ENCODE measurements at regions not wholly inside any gene's neighbourhood (a gene's known extent, or its start where the extent isn't known, plus 50 kb on each side); places are given as distances from the start of the nearest gene placed in this dataset.

GRCh38 chr10:129102906-129103693 lies 363.9 kb upstream of the MGMT start:
- DNase-seq, result no peak

DNA sequence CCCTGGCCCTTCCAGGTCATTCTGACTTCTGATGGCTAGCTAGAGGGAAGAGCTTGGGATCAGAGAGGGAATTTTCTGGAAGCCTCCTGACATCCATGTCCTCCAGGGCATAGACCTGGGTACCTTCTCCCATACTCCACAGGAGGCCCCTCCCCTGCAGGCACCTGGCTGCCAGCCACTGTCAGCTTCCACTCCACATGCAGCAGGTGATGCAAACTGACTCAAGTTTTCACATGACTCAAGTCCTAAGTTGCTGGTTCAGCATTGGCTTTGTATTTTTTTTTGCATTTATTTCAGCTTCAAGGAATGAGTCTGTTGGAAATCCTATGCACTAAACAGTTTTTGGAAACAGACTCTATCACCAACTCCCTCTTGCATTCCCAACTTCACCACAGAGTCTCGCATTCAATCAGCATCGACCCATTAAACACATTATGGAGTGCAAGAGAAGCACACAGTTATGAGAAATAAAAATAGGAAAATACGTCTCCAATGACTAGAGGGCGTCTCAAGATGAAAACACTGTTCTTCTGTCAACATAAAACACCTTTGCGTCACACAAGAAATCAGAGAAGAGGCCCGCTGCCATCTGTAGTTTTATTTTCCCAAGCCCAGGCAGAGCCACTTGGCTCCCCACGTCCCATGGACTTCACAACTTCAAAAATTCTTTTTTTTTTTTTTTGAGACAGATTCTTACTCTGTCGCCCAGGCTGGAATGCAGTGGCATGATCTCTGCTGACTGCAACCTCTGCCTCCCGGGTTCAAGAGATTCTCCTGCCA lies 362.6 kb upstream of the MGMT start:
- DNase-seq, result no peak

DNA sequence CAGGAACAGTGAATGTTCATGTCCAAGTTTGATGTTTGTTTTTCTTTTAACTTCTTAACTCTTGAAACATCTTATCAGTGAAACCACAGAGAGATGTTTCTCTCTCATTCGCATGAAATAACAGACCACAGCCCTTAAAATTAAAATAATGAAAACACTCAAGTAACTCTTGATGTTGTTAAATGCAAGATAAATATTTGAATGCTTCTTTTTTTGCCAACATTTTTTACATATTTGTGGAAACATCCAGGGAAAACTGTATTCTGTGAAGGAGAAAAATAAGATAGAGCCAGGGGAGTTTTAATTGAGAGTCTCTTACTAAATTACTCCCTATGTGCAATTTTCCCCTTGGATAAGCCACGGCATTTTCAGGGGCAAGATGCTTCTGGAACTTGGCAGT lies 361.8 kb upstream of the MGMT start:
- DNase-seq, result no peak

DNA sequence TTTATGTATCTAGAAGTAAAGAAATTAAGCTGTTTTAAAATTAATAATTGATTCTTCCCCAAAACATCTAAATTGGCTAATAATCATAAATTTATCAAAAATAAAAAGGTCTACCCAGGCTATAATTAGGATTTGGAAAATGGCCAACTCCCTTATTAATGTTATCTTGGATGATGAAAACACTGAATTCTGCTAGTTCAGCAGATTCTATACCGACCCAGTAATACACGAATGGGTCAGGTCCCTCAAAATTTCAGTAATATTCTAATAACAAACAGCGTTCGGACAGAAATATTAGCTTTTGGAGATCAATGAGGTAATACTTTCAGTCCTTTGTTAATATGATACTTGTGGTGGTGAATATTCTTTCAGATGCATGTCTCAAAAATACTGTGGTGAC lies 360.7 kb upstream of the MGMT start:
- no peak for DNase-seq

- DNase-seq, result no peak
Observed at GRCh38 chr10:129107525-129107924, 359.5 kb upstream of the MGMT start.

GRCh38 chr10:129108378-129108777 lies 358.7 kb upstream of the MGMT start:
- no peak for DNase-seq

DNA sequence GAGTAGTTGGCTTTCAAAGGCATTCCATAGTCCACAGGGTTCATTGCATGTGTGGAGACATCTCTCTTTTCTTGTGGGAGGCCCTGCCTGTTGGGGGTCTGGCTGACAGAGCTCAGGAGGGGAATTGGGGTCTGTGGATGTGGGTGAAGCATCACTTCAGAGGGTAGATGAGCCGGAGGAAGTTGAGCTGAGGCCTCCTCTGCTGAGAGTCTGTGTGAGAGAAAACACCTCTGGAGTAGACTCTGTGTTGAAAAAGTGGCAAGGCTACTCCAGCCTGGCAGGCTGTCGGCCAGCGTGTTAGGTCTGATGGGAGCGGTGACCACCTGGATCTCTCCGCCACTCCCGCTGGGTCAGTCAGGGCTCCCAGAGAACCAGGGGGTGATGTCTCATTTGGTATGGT lies 358.0 kb upstream of the MGMT start:
- DNase-seq, result no peak

DNA sequence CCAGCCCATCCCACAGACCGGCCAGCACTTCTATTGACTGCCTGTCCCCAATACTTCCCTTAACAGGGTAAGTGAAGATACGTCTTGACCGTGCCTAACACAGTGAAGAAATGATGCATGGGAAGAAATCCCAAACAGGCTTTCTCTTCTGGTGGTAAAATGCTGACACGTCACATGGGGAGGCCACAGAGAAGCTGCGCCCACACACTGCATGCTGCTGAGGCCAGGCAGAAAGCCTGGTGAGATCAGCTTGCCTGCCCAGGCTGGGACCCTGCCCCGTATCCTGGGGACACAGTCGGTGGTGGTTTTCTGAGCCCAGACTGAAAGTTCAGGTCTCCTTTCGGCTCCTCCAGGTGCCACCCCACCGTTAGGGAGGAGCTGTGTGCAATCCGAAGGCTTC lies 356.3 kb upstream of the MGMT start:
- DNase-seq, result no peak

DNA sequence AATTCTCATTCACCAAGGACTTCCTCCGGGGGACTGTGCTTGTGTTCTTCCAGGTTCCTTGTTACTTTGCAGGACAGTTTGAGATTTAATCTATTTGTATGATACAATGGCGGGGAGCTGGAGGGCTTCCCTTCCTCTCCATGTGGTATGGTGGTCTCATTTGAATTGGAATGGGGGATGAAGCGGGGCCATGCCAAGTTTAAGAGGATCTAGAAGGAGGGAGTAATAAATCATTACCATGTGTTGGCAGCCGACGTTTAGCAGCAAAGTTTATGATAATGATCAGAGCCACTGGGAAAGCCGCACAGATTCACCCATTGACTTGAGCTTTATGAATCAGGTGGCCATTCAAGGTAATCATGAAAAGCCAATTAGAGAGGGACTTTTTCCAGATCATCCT lies 355.1 kb upstream of the MGMT start:
- DNase-seq, result no peak

DNA sequence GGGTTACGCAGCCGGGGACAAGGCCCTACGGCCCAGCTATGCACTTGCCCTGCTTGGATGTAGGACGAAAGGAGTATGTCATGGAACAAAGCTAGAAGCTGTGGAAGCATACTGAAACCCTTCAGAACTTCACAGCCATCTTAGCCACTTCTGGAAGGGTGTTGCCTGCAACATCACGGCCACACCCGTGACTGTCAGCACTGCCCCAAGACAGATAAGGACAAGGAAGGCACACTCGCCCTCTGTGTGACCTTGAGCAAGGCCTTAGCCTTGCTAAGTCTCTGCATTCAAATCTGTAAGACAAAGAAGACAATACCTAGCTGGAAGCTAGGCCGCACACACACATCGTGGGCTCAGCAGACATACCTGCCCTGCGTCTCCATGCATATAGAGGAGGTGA lies 352.5 kb upstream of the MGMT start:
- DNase-seq, result no peak

DNA sequence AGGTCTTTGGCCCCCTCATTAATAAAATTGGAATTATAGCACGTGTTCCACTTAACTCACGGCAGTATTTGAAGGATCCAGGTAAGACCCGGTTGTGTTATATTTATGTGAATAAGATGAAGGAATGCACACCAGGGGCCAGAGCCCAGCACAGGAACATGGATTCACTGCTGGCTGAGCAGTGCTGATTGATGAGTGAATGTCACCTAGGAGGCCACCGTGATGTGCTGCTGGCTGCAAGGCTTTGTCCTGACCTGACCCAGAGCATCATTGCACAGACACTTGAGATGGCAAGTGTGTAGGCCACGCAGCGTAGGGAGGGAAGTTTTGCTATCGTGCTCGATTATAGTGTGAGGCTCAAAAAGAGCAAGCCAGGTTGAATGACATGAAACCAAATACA lies 350.7 kb upstream of the MGMT start:
- no peak for DNase-seq

- no peak for DNase-seq
Observed at GRCh38 chr10:129120441-129120840, 346.6 kb upstream of the MGMT start.

DNA sequence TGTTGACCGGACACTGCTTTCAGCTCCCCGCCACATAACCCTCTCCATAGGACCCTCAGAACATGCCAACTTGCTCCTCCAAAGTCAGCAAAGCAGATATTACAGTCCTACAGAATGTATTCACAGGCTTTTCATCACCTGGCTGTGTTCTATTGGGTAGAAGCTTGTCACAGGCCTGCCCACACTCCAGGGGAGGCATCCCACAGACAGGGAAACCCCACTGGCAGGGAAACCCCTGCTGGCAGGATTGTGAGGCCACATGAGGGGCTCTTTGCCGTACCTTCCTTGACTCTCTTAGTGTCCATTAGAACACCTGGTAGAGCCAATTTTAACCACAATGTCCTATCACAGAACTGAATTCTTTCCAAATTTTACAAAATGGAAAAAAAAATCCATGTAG lies 344.2 kb upstream of the MGMT start:
- DNase-seq, result no peak

- DNase-seq, result no peak
Observed at GRCh38 chr10:129123428-129123827, 343.6 kb upstream of the MGMT start.

DNA sequence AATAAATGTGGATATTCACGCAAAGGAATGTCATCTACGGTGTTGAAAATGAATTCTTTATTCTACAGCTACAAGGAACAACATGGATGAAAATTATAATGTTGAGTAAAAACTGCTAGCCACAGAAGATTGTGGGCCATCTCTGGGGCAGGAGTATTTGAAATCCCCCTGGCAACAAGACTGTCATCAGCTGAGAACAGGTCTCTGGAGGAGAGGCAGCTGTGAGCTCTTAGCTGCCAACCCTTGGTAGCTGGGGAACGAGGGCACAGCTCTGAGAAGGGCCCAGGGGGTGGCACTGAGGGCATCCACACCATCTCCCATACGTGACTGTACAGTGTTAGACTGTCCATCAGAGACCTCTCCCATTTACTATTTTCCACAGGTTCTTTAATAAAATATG lies 340.1 kb upstream of the MGMT start:
- DNase-seq, result no peak

DNA sequence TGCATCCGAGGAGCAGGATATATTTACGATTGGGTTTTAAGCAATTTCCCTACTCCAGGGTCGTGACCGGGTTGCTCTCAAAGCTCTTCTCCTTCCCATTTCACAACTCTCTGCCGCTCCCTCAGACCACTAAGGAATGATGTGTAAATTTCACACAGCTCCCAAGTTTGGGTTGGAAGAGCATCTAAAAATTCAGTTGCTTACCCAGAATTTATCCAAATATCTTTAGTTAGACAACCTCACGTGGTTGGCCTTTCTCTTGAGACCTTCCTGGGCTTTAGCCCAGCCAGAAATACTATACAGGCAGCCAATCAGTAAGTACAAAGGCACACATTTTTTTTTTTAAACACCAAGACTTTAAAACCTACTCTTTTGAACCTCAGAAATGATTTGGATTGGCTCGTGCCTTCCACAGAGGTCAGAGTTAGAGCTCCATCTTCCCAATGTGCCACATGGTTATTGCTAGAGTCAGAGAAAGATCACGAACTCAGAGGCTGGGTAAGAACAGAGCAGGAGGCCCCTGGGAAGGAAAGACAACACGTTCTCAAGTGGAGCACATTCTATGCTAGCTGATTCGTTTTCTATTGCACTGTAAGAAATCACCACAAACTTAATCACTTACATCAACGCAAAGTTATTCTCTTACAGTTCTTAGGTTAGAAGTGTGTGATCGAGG lies 335.4 kb upstream of the MGMT start:
- DNase-seq, result no peak

- no peak for DNase-seq
Observed at GRCh38 chr10:129133856-129134255, 333.2 kb upstream of the MGMT start.

DNA sequence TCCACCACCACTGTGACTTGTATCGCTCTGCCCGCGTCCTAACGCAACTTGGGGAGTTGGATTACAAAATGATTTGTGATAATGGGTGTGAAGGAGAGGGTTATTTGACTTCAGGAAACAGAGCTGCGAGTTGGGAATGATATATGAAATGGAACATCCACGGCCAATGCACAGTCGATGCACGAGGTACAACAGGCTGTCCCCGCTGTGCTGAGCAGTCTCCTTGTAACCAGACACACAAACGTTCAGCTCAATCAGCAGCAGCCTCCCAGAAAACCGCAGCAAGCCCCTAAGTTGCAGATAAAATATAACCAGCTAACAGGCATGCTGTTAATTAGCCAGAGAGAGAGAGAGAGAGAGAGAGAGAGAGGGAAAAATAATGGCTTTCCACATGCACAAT lies 332.7 kb upstream of the MGMT start:
- no peak for DNase-seq

DNA sequence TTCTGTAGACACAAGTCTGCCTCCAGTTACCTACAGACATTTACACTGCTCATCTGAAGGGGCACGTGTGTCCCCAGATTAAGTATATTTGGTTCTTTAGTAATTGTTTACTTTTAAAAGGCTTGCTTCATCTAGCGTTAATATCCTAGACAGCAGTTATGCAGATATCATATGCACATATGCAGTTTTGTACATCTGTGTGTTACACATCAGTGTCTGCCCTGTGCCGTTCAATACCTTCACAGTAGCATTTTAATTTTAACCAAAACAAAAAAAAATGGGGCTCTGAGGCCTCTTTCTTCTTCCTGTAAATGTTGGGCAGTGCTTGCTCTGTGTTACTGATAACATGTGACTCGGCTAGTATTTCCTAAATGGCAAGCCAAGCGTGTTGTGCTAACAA lies 331.4 kb upstream of the MGMT start:
- no peak for DNase-seq

DNA sequence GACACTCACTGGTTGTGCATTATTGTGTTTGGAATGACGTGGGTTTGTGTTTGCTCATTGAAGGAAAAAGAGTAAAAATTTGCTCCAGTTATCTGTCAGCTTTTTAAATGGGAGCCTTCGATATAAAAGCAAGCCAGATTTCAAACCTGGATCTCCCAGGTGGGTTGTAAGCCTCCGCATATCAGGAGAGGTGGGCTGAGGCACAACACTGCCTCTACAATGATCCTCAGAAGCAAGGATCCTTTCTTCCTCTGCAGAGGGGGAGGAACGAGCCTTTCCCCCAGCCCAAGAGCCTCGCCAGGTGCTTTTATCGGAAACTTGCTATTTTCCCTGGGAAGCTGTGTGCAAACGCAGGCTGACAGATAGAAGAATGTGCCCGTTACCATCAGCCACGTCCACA lies 331.0 kb upstream of the MGMT start:
- no peak for DNase-seq

DNA sequence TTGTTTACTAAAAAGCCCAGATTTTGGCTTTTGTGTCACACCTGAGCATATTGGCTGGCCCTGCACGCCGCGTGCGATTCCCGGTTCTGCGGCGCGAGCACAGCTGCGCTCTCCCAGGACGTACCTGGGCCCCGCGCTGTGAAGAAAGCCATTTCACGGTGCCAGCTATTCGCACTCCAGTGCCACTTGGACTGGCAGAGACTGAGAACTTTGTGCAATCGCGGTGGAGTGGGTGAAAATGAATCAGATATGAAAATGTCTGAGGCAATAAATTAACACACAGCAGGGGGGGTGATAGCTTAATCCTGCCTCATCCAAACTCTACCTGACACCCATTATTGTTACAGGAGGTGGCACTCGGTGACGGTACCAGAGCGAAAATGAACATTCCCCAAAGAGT lies 330.1 kb upstream of the MGMT start:
- peak; percentile 39 for DNase-seq

- no peak for DNase-seq
Observed at GRCh38 chr10:129140921-129141885, 325.8 kb upstream of the MGMT start.

DNA sequence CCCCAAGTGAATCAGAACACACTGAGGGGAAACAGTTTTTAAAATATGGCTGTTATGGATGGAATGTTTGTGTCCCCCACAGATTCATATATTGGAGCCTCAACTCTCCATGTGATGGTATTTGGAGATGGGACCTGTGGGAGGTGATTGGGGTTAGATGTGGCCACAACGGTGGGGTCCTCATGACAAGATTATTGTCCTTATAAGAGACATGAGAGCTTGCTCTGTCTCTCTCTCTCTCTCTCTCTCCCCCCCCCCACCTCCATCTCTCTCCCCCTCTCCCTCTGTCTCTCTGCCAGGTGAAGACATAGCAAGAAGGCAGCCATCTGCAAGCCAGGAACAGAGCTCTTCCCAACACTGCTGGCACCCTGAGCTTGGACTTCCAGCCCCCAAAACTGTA lies 315.8 kb upstream of the MGMT start:
- DNase-seq, result no peak

Data from NCI-H1105 (cell line).